ENCODE measurements at regions not wholly inside any gene's neighbourhood (a gene's known extent, or its start where the extent isn't known, plus 50 kb on each side); places are given as distances from the start of the nearest gene placed in this dataset.

GRCh38 chr2:118168615-118169014, 80.3 kb downstream of the INSIG2 start:
- no peak for DNase-seq

DNA sequence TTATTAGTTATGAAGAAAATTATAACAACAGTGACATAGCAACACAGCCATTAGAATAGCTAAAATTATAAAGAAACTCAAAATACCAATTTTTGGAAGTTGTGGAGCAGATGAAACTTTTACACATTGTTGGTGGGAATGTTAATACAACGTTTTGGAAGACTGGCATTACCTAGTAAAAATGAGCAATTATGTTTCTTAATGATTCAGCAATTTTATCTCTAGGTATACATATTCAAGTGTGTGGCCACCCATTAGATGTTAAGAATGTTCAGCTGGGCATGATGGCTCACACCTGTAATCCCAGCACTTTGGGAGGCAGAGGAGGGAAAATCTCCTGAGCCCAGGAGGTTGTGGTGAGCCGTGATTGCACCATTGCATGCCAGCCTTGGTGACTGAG, 78.8 kb downstream of the INSIG2 start:
- no peak for DNase-seq

- DNase-seq: no peak
Measured at GRCh38 chr2:118166242-118166641, 78.0 kb downstream of the INSIG2 start.

- DNase-seq: no peak
Measured at GRCh38 chr2:118165595-118165994, 77.3 kb downstream of the INSIG2 start.

Measured in NCI-H2081 treated with DMSO at 0.1 percent for 48 hours (cell line).